MM.1S (cell line): ENCODE measurements at regions not wholly inside any gene's neighbourhood (a gene's known extent, or its start where the extent isn't known, plus 50 kb on each side); places are given as distances from the start of the nearest gene placed in this dataset.

Source experiments
- DNase-seq: peaks from one replicate; pipeline ENCODE4 v3.0.0-alpha.2; 2015
- H2AFZ ChIP-seq: fragments of 300-600 bp; sonication (generic); 2 replicates; pipeline ENCODE4 v1.6.0; 2016; ENCODE audit warnings: antibody characterized with exemption, low read length
- H3F3A ChIP-seq: fragments of 300-600 bp; sonication (generic); 2 replicates; pipeline ENCODE4 v1.6.1; 2016; ENCODE audit warnings: mild to moderate bottlenecking, antibody characterized with exemption, low read length, moderate library complexity, mixed read lengths; ENCODE audit not compliant: insufficient read depth
- H3K27ac ChIP-seq: fragments of 300-600 bp; sonication (generic); 2 replicates; pipeline ENCODE4 v1.5.1; 2016; ENCODE audit warnings: mild to moderate bottlenecking, low read length
- H3K27me3 ChIP-seq: fragments of 300-600 bp; sonication (generic); replicated peaks from 2 replicates; pipeline ENCODE4 v1.6.0; 2016; ENCODE audit warnings: low read length; ENCODE audit not compliant: insufficient read depth
- H3K36me3 ChIP-seq: fragments of 300-600 bp; sonication (generic); replicated peaks from 2 replicates; pipeline ENCODE4 v1.6.1; 2016; ENCODE audit warnings: mild to moderate bottlenecking, low read length, mixed read lengths; ENCODE audit not compliant: insufficient read depth
- H3K4me1 ChIP-seq: fragments of 300-600 bp; sonication (generic); 2 replicates; pipeline ENCODE4 v1.6.1; 2016; ENCODE audit warnings: low read length, mixed read lengths
- H3K4me2 ChIP-seq: fragments of 300-600 bp; sonication (generic); 2 replicates; pipeline ENCODE4 v1.6.0; 2016; ENCODE audit warnings: low read depth, low read length
- H3K4me3 ChIP-seq: fragments of 300-600 bp; sonication (generic); 2 replicates; pipeline ENCODE4 v1.5.1; 2016; ENCODE audit warnings: low read length, mixed read lengths
- H3K79me2 ChIP-seq: fragments of 300-600 bp; sonication (generic); 2 replicates; pipeline ENCODE4 v1.6.1; 2016; ENCODE audit warnings: mixed run types, low read length, mixed read lengths
- H3K9ac ChIP-seq: fragments of 300-600 bp; sonication (generic); 2 replicates; pipeline ENCODE4 v1.6.1; 2016; ENCODE audit warnings: low read length, mixed read lengths
- H3K9me2 ChIP-seq: fragments of 300-600 bp; sonication (generic); replicated peaks from 2 replicates; pipeline ENCODE4 v1.6.1; 2016; ENCODE audit warnings: mild to moderate bottlenecking, low read length, mixed read lengths; ENCODE audit not compliant: insufficient read depth
- H3K9me3 ChIP-seq: fragments of 300-600 bp; sonication (generic); replicated peaks from 2 replicates; pipeline ENCODE4 v1.6.1; 2016; ENCODE audit warnings: mild to moderate bottlenecking, low read length, mixed read lengths; ENCODE audit not compliant: insufficient read depth
- H4K20me1 ChIP-seq: fragments of 300-600 bp; sonication (generic); 2 replicates; pipeline ENCODE4 v1.6.1; 2016; ENCODE audit warnings: mild to moderate bottlenecking, low read length, moderate library complexity, mixed read lengths; ENCODE audit not compliant: insufficient read depth
- EZH2 ChIP-seq: fragments of 300-600 bp; sonication (generic); optimal IDR thresholded peaks from 2 replicates; pipeline ENCODE3; 2017; ENCODE audit warnings: low read depth, mild to moderate bottlenecking, antibody characterized with exemption, low read length, mixed read lengths
- EZH2phosphoT487 ChIP-seq: fragments of 300-600 bp; sonication (generic); IDR thresholded peaks from 2 replicates; pipeline ENCODE4 v1.6.1; 2018; ENCODE audit warnings: antibody characterized with exemption, low read length
- TF ChIP-seq, protein P1 (sequence below): fragments of 300-600 bp; sonication (generic); IDR thresholded peaks from 2 replicates; pipeline ENCODE4 v1.5.1; 2016; ENCODE audit warnings: antibody characterized with exemption, low read length, mixed read lengths

DNA sequence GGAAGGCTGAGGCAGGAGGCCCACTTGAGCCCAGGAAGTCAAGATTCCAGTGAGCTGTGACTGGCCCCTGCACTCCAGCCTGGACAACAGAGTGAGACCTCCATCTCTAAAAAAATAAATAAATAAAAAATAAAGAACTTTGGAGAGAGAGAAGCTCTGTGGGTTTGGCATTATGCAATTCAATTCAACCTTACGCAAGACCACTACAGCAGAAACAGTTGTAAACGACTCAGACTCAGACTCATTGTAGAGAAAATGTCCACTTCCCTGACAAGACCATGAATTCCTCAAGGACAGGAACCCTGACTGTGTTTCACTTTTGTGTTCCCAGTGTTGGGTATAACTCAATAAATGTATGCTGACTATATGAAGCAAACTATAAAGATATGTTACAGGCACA is 90.3 kb upstream of the C3orf80 start:
- Histone ChIP-seq H3K9me3 (no peaks in the 10 kb centered on the region), H3K4me1 (no peaks in the 10 kb centered on the region), H4K20me1 (no peaks in the 10 kb centered on the region), H3K4me2 (no peak overlapping the region), H3K36me3 (no peaks in the 10 kb centered on the region), H3K9ac (no peak overlapping the region), H3K27me3 (no peaks in the 10 kb centered on the region), H3K27ac (no peak overlapping the region), H3K79me2 (no peaks in the 10 kb centered on the region), H2AFZ (no peak overlapping the region), H3K9me2 (no peaks in the 10 kb centered on the region), H3F3A (no peaks in the 10 kb centered on the region), H3K4me3 (no peak overlapping the region)
- no peak for DNase-seq
- TF ChIP-seq EZH2phosphoT487 = no peak

DNA sequence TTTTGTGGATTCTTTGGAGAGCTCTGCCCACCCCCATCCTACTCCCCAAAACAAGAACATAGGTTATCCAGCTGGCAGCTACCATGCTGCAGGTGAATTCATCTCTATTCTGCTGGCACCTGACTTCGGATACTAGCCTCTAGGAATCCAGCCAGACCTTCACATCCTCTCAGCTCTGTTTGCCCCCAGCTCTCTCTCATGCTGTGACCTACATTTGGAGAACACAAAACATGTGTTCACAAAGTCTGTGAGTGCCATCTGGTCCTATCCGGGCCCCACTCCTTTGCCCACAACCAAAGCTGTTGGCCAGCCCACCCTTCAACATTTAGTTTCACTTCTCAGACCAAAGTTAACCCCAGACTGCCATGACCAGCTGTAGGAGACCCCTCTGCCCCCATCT is 89.4 kb upstream of the C3orf80 start:
- Histone ChIP-seq H3K27ac (no peak overlapping the region), H3K4me1 (no peaks in the 10 kb centered on the region), H3K4me3 (no peak overlapping the region), H3F3A (no peaks in the 10 kb centered on the region), H3K9ac (no peak overlapping the region), H3K79me2 (no peaks in the 10 kb centered on the region), H3K4me2 (no peak overlapping the region), H2AFZ (no peak overlapping the region), H3K27me3 (no peaks in the 10 kb centered on the region), H3K9me2 (no peaks in the 10 kb centered on the region), H4K20me1 (no peaks in the 10 kb centered on the region), H3K36me3 (no peaks in the 10 kb centered on the region), H3K9me3 (no peaks in the 10 kb centered on the region)
- TF ChIP-seq, protein P1, sequence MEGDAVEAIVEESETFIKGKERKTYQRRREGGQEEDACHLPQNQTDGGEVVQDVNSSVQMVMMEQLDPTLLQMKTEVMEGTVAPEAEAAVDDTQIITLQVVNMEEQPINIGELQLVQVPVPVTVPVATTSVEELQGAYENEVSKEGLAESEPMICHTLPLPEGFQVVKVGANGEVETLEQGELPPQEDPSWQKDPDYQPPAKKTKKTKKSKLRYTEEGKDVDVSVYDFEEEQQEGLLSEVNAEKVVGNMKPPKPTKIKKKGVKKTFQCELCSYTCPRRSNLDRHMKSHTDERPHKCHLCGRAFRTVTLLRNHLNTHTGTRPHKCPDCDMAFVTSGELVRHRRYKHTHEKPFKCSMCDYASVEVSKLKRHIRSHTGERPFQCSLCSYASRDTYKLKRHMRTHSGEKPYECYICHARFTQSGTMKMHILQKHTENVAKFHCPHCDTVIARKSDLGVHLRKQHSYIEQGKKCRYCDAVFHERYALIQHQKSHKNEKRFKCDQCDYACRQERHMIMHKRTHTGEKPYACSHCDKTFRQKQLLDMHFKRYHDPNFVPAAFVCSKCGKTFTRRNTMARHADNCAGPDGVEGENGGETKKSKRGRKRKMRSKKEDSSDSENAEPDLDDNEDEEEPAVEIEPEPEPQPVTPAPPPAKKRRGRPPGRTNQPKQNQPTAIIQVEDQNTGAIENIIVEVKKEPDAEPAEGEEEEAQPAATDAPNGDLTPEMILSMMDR = no peak
- TF ChIP-seq EZH2 (no peak), EZH2phosphoT487 (no peak)
- no peak for DNase-seq

DNA sequence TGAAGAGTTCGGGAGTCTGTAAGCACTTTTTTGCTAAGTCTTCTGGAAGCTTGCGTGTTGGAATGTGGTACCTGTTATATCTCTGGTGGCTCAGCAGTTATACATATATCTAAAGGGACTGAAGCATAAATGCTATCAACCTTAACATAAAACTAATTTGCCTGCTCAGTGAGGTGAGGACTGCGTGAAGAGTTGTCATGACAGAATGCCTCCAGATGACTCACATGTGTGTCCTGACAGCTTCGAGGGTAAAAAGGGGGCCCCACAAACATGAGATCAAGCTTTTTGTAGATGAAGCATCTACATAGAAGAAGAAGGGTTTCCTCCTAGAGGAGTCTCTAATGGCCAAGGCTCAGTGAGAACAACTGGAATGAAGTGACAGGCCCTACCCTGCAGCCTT is 88.8 kb upstream of the C3orf80 start:
- Histone ChIP-seq H3K9me3 (no peaks in the 10 kb centered on the region), H3K4me1 (no peaks in the 10 kb centered on the region), H4K20me1 (no peaks in the 10 kb centered on the region), H3K36me3 (no peaks in the 10 kb centered on the region), H3K9me2 (no peaks in the 10 kb centered on the region), H3K4me3 (no peak overlapping the region), H3F3A (no peaks in the 10 kb centered on the region), H3K27ac (no peak overlapping the region), H3K27me3 (no peaks in the 10 kb centered on the region), H3K4me2 (no peak overlapping the region), H3K79me2 (no peaks in the 10 kb centered on the region), H2AFZ (no peak overlapping the region), H3K9ac (no peak overlapping the region)
- DNase-seq = no peak
- no peak for TF ChIP-seq EZH2
- TF ChIP-seq, protein P1 = no peak
- no peak for TF ChIP-seq EZH2phosphoT487

DNA sequence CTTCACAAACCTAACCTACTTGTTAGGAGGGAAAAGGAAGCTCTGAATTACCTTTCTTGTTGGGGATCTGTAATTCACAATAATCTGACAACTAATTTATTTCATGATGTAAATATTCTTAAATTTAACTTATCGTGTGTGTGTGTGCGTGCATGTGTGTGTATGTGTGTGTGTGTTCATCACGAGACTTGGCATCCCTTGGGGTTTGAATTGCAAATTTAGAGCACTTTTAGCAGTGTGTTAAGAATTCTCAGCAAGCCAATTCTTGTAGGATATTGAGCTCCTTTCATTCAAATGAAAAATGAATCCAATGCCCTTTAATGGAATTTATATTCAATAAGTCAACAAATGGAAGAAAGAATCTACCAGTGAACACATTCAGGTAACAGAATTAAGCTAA is 85.9 kb upstream of the C3orf80 start:
- no peaks in the 10 kb centered on the region for H3K79me2 ChIP-seq
- no peak overlapping the region for H3K9ac ChIP-seq
- H3K9me3 ChIP-seq = no peaks in the 10 kb centered on the region
- H4K20me1 ChIP-seq = no peaks in the 10 kb centered on the region
- H3K27ac ChIP-seq = no peak overlapping the region
- no peak for DNase-seq
- TF ChIP-seq, protein P1 = no peak
- no peaks in the 10 kb centered on the region for H3F3A ChIP-seq
- H3K9me2 ChIP-seq = no peaks in the 10 kb centered on the region
- no peak overlapping the region for H3K4me3 ChIP-seq
- no peak overlapping the region for H2AFZ ChIP-seq
- H3K27me3 ChIP-seq = no peaks in the 10 kb centered on the region
- H3K4me2 ChIP-seq = no peak overlapping the region
- no peaks in the 10 kb centered on the region for H3K36me3 ChIP-seq
- no peaks in the 10 kb centered on the region for H3K4me1 ChIP-seq
